A549 (cell line): ENCODE measurements at regions not wholly inside any gene's neighbourhood (a gene's known extent, or its start where the extent isn't known, plus 50 kb on each side); places are given as distances from the start of the nearest gene placed in this dataset.

ENCODE experiments used
- JUNB ChIP-seq: fragments of >200 bp; sonication (Bioruptor Twin); formaldehyde crosslinking; IDR thresholded peaks from 2 replicates; pipeline ENCODE4 v1.6.1; 2016
- NR3C1 ChIP-seq: fragments of >200 bp; sonication (Bioruptor Twin); formaldehyde crosslinking; IDR thresholded peaks from 3 replicates; pipeline ENCODE4 v1.6.1; 2017
- POLR2A ChIP-seq: IDR thresholded peaks from 2 replicates; pipeline ENCODE4 v1.6.1; 2012; ENCODE audit warnings: mild to moderate bottlenecking, low read length
- TFCP2L1 ChIP-seq: fragments of 250-450 bp; sonication (Bioruptor Pico); IDR thresholded peaks from 2 replicates; pipeline ENCODE4 v1.5.0; 2021; ENCODE audit warnings: mild to moderate bottlenecking

- TF ChIP-seq JUNB = no peak
- no peak for TF ChIP-seq TFCP2L1 (CRISPR knock-in tag)
- no peak for TF ChIP-seq POLR2A
- no peak for TF ChIP-seq NR3C1
Measured at GRCh38 chr5:173790177-173790719, 97.9 kb upstream of the CPEB4 start.
